HG02981 (cell line): ENCODE measurements at regions not wholly inside any gene's neighbourhood (a gene's known extent, or its start where the extent isn't known, plus 50 kb on each side); places are given as distances from the start of the nearest gene placed in this dataset.

ENCODE experiments used
- ATAC-seq: cut with Tn5 transposase; IDR thresholded peaks from one replicate; pipeline ENCODE4 v1.9.1; 2021; ENCODE audit warnings: mild to moderate bottlenecking, moderate library complexity; ENCODE audit not compliant: unreplicated experiment

- no peak for ATAC-seq
These were observed 1445.6 kb downstream of the TBC1D22A start for GRCh38 chr22:48207919-48208535.

GRCh38 chr22:48205790-48206189 is 1443.3 kb downstream of the TBC1D22A start:
- ATAC-seq: no peak

GRCh38 chr22:48205161-48205560 is 1442.7 kb downstream of the TBC1D22A start:
- no peak for ATAC-seq

GRCh38 chr22:48204296-48204695 is 1441.8 kb downstream of the TBC1D22A start:
- ATAC-seq: no peak

- no peak for ATAC-seq
These were observed 1437.2 kb downstream of the TBC1D22A start for GRCh38 chr22:48199667-48200066.

GRCh38 chr22:48198489-48199459 is 1436.3 kb downstream of the TBC1D22A start:
- ATAC-seq: no peak

GRCh38 chr22:48197189-48197690 is 1434.8 kb downstream of the TBC1D22A start:
- ATAC-seq: no peak

GRCh38 chr22:48192920-48193319 is 1430.5 kb downstream of the TBC1D22A start:
- ATAC-seq: no peak

GRCh38 chr22:48192071-48192470 is 1429.6 kb downstream of the TBC1D22A start:
- ATAC-seq: no peak

- ATAC-seq: no peak
These were observed 1425.8 kb downstream of the TBC1D22A start for GRCh38 chr22:48188231-48188721.

GRCh38 chr22:48187356-48187755 is 1424.9 kb downstream of the TBC1D22A start:
- ATAC-seq: no peak

GRCh38 chr22:48186146-48186790 is 1423.8 kb downstream of the TBC1D22A start:
- no peak for ATAC-seq

GRCh38 chr22:48185071-48186055 is 1422.9 kb downstream of the TBC1D22A start:
- no peak for ATAC-seq

- no peak for ATAC-seq
These were observed 1420.7 kb downstream of the TBC1D22A start for GRCh38 chr22:48182846-48183805.

GRCh38 chr22:48182031-48182430 is 1419.6 kb downstream of the TBC1D22A start:
- ATAC-seq: no peak

- ATAC-seq: no peak
These were observed 1419.0 kb downstream of the TBC1D22A start for GRCh38 chr22:48181263-48181955.

GRCh38 chr22:48180631-48181030 is 1418.2 kb downstream of the TBC1D22A start:
- no peak for ATAC-seq
